Activated naive CD4-positive, alpha-beta T cell treated with anti-CD3 and anti-CD28 coated beads for 36 hours (primary cell): ENCODE measurements at regions not wholly inside any gene's neighbourhood (a gene's known extent, or its start where the extent isn't known, plus 50 kb on each side); places are given as distances from the start of the nearest gene placed in this dataset.

Experiments
- CTCF ChIA-PET: fragments of 350-600 bp; sonication (Branson Sonifier 250); formaldehyde crosslinking; loops from one replicate; lab custom pipeline; 2021; ENCODE audit warnings: antibody characterized with exemption; lab: Charles Lee
- DNase-seq: peaks from one replicate; pipeline ENCODE4 v3.0.0-alpha.2; 2020
- H3K27ac Mint-ChIP-seq: one replicate; pipeline ENCODE4 v1.8.0; 2021; ENCODE audit warnings: mild to moderate bottlenecking, mixed read lengths
- H3K27me3 Mint-ChIP-seq: one replicate; pipeline ENCODE4 v1.8.0; 2021; ENCODE audit warnings: low read depth, mixed read lengths
- H3K36me3 Mint-ChIP-seq: one replicate; pipeline ENCODE4 v1.8.0; 2021; ENCODE audit warnings: low read depth, mixed read lengths
- H3K4me1 Mint-ChIP-seq: one replicate; pipeline ENCODE4 v1.8.0; 2021; ENCODE audit warnings: low read depth, mixed read lengths
- H3K4me3 Mint-ChIP-seq: one replicate; pipeline ENCODE4 v1.8.0; 2021; ENCODE audit warnings: mild to moderate bottlenecking, moderate library complexity, mixed read lengths
- H3K9me3 Mint-ChIP-seq: one replicate; pipeline ENCODE4 v1.8.0; 2021; ENCODE audit warnings: mixed read lengths
- intact Hi-C: fragments of 100-400 bp; cut with micrococcal nuclease; formaldehyde crosslinking; loops from one replicate; pipeline ENCODE4 v1.15.1; 2023

DNA sequence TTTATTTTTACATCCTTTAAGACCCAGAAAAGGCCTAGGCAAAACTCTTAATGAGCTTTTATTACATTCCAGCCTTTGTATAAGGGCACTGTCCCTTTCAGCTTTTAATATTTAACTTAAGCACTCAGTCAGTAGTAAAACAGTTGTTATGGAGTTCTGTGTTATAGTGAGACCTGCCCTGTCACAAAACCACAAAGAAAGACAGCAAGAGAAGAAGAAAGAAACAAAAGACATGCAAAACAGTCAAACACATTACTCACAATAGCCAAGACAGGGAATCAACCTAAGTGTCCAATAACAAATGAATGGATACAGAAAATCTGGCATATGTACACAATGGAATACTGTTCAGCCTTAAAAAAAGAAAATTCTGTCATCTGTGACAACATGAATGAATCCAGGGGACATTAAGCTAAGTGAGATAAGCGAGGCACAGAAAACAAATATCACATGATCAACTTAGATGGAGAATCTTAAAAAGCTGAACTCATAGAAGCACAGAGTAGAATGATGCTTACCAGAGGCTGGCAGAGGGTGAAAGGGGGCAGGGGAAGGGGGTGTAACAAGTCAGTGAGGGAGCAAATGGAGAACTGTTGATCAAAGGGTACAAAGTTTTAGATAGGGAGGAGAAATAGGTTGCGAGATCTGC lies 63.8 kb upstream of the CCNG1 start:
- no peak overlapping the region for H3K4me3 Mint-ChIP-seq
- DNase-seq: no peak
- intact Hi-C loops: no loop called here
- no peak overlapping the region for H3K27ac Mint-ChIP-seq
- peaks cover 3% of the 10 kb centered on the region for H3K9me3 Mint-ChIP-seq
- CTCF ChIA-PET: interaction anchor here (0.6 kb wide), 1 partner anchor 26 kb away, joined by 3 read pairs; no protein-coding TSS in a partner anchor
- no peaks in the 10 kb centered on the region for H3K27me3 Mint-ChIP-seq
- no peaks in the 10 kb centered on the region for H3K36me3 Mint-ChIP-seq
- no peaks in the 10 kb centered on the region for H3K4me1 Mint-ChIP-seq

DNA sequence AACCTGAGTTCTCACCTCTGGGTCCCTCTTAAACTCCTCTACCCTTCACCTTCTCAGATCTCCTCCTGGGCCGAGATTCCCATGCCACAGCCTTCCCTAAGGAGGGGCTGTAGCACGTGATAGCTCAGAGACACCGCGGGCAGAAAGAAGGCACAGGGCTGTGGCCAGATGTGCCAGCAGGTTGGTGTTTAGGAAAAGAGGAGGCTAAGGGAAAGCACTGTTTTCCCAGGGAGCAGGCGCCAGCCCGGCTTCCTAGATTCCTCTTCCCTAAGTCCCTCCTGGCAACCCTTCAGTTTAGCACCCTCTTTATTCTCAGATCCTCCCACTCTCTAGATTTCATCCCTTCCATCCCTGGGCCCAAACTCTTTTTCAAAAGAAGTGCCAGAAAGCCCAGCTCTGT lies 59.4 kb upstream of the CCNG1 start:
- no peaks in the 10 kb centered on the region for H3K36me3 Mint-ChIP-seq
- no peak overlapping the region for H3K4me3 Mint-ChIP-seq
- intact Hi-C loops: no loop called here
- H3K4me1 Mint-ChIP-seq: no peaks in the 10 kb centered on the region
- H3K27ac Mint-ChIP-seq: no peak overlapping the region
- peaks cover 2% of the 10 kb centered on the region for H3K27me3 Mint-ChIP-seq
- no peaks in the 10 kb centered on the region for H3K9me3 Mint-ChIP-seq
- no peak for DNase-seq
- CTCF ChIA-PET: interaction anchor here (1.4 kb wide), 1 partner anchor 31 kb away, joined by 5 read pairs; no protein-coding TSS in a partner anchor

DNA sequence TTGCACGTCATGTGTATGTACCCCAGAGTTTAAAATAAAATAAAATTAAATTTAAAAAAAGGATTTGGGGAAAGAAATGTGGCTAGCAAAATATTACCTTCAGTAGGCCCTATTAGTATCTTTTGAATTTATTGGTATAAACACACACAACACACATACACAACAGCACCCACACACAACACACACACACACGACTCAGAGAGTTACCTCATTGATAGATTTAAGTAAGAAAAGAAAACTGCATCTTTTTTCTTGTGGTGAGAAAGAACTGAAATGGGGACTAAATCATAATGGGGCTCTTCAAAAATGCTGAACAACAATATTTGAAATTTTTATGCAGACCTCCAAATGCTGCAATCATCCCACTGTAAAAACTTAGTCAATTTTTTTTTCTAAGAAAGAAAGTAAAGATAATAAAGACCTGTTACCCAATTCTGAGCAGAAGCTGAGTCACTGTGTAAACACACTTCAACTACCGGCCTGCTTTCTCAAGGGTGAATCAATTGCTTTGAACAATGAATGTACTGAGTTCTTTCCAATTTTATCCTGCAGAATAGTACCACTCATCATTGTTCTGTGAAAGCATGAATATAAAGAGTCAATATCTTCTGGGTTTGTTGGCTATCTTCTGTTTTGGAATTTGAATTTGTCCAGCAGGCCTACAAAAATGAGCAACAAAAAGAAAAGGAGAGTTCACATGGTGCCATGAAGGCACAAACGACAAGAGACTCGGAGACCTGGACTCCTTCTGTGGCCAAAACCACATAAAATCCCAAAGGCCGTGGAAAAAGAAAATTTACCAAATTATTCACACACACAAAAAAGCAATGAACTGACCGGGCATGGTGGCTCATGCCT lies 57.9 kb upstream of the CCNG1 start:
- no peak overlapping the region for H3K4me3 Mint-ChIP-seq
- no peaks in the 10 kb centered on the region for H3K4me1 Mint-ChIP-seq
- intact Hi-C loops: no loop called here
- no peaks in the 10 kb centered on the region for H3K9me3 Mint-ChIP-seq
- H3K36me3 Mint-ChIP-seq: no peaks in the 10 kb centered on the region
- no peak for DNase-seq
- peaks cover 2% of the 10 kb centered on the region for H3K27me3 Mint-ChIP-seq
- no peak overlapping the region for H3K27ac Mint-ChIP-seq
- CTCF ChIA-PET: interaction anchor here (1.4 kb wide), 1 partner anchor 29 kb away, joined by 5 read pairs; no protein-coding TSS in a partner anchor

DNA sequence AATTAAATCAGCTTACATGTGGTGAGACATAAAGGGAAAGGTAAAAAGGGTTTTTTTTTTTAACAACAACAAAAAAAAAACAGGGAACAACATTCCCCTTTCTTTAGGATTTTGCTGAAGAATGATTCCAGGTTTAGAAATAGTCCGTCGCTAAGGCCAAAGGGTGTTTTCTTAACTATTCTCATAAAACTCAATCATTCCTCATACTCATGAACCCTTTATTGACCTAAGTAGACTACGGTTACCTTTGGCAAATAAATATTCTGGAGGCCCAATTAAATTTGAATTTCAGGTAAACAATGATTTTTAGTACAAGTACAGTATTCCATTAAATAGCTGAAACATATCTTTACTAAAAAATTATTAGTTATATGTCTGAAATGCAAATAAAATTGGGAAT lies 55.6 kb upstream of the CCNG1 start:
- Mint-ChIP-seq H3K36me3 (no peaks in the 10 kb centered on the region), H3K9me3 (no peaks in the 10 kb centered on the region), H3K27ac (no peak overlapping the region), H3K27me3 (peaks cover 2% of the 10 kb centered on the region), H3K4me1 (no peaks in the 10 kb centered on the region), H3K4me3 (no peak overlapping the region)
- intact Hi-C loops: no loop called here
- DNase-seq: no peak
- CTCF ChIA-PET: no interaction called here

DNA sequence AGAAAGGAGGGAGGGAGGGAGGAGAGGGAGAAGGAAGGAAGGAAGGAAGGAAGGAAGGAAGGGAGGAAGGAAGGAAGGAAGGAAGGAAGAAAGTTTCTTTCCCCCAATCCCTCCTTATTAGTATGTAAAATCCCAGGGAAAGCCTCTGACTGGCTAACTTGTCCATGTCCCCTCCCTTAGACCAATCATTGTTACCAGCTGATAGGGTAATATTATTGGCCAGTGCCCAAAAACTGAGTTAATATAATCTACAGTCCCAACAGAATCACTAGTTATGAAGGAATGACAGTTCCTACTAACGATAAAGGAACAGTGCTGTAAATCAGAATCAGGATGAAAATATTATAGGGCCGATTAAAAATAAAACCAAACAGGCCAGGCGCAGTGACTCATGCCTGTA lies 53.6 kb upstream of the CCNG1 start:
- CTCF ChIA-PET: no interaction called here
- no peak for DNase-seq
- intact Hi-C loops: no loop called here
- Mint-ChIP-seq H3K27me3 (peaks cover 2% of the 10 kb centered on the region), H3K4me3 (no peak overlapping the region), H3K9me3 (no peaks in the 10 kb centered on the region), H3K27ac (no peak overlapping the region), H3K36me3 (no peaks in the 10 kb centered on the region), H3K4me1 (no peaks in the 10 kb centered on the region)

DNA sequence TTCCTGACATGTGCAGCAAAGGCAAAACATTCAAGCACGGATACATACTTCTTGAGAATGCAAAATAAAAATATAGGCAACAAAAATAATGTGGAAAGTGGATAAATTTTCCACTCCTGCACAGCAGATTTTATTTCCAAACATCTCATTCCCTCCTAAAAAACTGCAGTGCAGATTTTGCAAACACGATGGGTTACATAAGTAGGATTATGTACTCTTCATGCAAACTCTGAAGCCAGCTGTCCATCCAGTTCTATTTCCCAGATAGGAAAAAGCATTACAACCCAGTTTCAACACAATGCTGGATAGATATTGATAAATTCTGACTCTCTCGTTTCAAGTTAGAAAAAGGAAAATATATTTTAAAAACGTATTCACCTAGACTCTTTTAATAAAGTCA lies 52.7 kb upstream of the CCNG1 start:
- no peak overlapping the region for H3K4me3 Mint-ChIP-seq
- peaks cover 2% of the 10 kb centered on the region for H3K27me3 Mint-ChIP-seq
- H3K36me3 Mint-ChIP-seq: no peaks in the 10 kb centered on the region
- H3K9me3 Mint-ChIP-seq: no peaks in the 10 kb centered on the region
- CTCF ChIA-PET: no interaction called here
- H3K27ac Mint-ChIP-seq: no peak overlapping the region
- intact Hi-C loops: no loop called here
- DNase-seq: no peak
- H3K4me1 Mint-ChIP-seq: no peaks in the 10 kb centered on the region

DNA sequence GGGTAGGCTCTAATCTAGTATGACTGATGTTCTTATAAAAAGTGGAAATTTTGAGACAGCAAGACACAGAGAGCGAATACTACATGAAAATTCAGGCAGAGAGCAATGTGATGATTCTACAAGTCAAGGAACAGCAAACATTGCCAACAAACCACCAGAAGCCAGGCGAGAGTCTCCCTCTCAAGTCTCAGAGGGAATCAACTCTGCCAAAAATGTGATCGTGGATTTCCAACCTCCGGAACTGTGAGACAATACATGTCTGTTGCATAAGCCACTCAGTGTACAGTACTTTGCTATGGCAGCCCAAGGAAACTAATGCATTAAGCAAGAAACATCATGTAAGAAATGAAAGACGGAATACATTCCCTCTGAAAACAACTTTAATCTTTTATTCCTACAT lies 52.1 kb upstream of the CCNG1 start:
- DNase-seq: no peak
- Mint-ChIP-seq H3K27ac (no peak overlapping the region), H3K4me1 (no peaks in the 10 kb centered on the region), H3K4me3 (no peak overlapping the region), H3K9me3 (peaks cover under 1% of the 10 kb centered on the region), H3K36me3 (no peaks in the 10 kb centered on the region), H3K27me3 (peaks cover under 1% of the 10 kb centered on the region)
- CTCF ChIA-PET: no interaction called here
- intact Hi-C loops: no loop called here

DNA sequence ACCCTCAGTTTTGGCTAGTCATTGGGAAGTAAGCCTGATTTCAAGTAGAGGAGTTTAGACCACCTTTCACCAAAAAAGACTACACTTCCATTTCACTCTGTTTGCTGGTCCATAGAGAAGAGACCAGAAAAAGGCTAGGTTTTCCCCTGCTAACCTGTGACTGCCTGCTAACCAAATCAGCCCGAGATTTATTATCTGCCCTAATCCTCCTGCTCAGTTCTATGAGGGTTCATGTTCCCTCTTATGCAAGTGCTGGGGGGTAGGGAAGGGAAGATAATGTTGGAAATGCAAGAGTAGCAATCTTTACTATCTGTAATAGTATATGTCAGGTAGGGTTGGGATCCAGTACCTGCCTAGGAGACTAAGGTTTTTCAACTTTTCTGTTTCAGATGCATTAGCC lies 51.6 kb upstream of the CCNG1 start:
- intact Hi-C loops: no loop called here
- Mint-ChIP-seq H3K4me1 (no peaks in the 10 kb centered on the region), H3K4me3 (no peak overlapping the region), H3K27ac (no peak overlapping the region), H3K27me3 (peaks cover 4% of the 10 kb centered on the region), H3K36me3 (no peaks in the 10 kb centered on the region), H3K9me3 (peaks cover 3% of the 10 kb centered on the region)
- CTCF ChIA-PET: interaction anchor here (0.9 kb wide), 1 partner anchor 15 kb away, joined by 3 read pairs; no protein-coding TSS in a partner anchor
- no peak for DNase-seq

DNA sequence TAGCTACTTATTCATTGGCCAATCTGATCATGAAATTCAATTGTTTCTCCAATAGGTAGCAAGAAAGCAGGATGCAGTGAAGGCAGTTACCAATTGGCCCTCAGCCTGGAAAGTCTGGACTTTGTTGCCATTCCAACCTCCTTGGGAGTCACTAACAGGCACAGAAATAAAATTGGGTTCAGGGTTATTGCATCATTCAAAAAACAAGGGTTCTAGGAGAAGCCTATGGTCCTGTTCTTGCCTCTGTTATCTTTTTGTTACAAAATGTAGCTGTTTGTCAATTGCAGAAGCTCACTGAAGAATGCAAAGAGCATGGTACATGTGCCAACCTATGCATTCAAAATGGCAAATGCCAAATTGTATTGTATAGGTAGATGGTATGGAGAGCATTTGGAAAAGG lies 51.0 kb upstream of the CCNG1 start:
- no peak overlapping the region for H3K4me3 Mint-ChIP-seq
- peaks cover 8% of the 10 kb centered on the region for H3K27me3 Mint-ChIP-seq
- CTCF ChIA-PET: interaction anchor here (0.9 kb wide), 2 partner anchors 14 to 23 kb away, joined by 3 read pairs; no protein-coding TSS in a partner anchor
- intact Hi-C loops: no loop called here
- no peaks in the 10 kb centered on the region for H3K4me1 Mint-ChIP-seq
- no peaks in the 10 kb centered on the region for H3K36me3 Mint-ChIP-seq
- no peak for DNase-seq
- no peak overlapping the region for H3K27ac Mint-ChIP-seq
- H3K9me3 Mint-ChIP-seq: peaks cover 3% of the 10 kb centered on the region

DNA sequence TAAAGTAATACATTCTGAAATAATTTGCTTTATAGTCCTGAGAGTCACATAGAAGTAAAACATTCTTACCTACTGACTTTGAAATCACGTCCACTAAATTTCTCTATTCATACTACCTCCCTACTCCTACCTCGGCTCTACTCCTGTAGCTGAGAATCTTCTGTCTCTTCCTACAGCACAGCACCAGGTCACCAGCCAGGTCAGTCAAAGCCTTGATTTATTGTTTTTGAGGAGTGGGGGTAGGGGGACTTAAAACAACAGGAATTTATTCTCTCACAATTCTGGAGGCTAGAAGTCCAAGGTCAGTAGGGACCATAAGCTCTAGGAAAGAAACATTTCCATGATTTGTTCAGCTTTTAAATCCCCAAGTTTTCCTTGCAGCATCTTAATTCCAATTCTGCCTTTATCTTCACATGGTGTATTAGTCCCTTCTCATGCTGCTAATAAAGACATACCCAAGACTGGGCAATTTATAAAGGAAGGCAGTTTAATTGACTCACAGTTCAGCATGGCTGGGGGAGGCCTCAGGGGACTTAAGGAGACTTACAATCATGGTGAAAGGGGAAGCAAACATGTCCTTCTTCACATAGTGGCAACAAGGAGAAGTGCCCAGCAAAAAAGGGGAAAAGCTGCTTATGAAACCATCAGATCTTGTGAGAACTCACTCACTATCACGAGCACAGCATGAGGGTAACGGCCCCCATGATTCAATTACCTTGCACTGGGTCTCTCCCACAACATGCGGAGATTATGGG lies 49.6 kb upstream of the CCNG1 start:
- H3K36me3 Mint-ChIP-seq: no peaks in the 10 kb centered on the region
- intact Hi-C loops: no loop called here
- no peak for DNase-seq
- peaks cover 14% of the 10 kb centered on the region for H3K27me3 Mint-ChIP-seq
- no peak overlapping the region for H3K27ac Mint-ChIP-seq
- CTCF ChIA-PET: no interaction called here
- H3K9me3 Mint-ChIP-seq: peaks cover 3% of the 10 kb centered on the region
- no peaks in the 10 kb centered on the region for H3K4me1 Mint-ChIP-seq
- no peak overlapping the region for H3K4me3 Mint-ChIP-seq
